Endodermal cell (in vitro differentiated cells): ENCODE measurements at regions not wholly inside any gene's neighbourhood (a gene's known extent, or its start where the extent isn't known, plus 50 kb on each side); places are given as distances from the start of the nearest gene placed in this dataset.

Experiments
- DNase-seq: peaks from one replicate; pipeline ENCODE4 v3.0.0-alpha.2; 2017
- H3K27ac ChIP-seq: 2 replicates; pipeline ENCODE4 v1.5.1; 2013; ENCODE audit warnings: mild to moderate bottlenecking, low read depth, low read length, moderate library complexity
- H3K27me3 ChIP-seq: 2 replicates; pipeline ENCODE4 v1.6.1; 2013; ENCODE audit warnings: mild to moderate bottlenecking, low read length, moderate library complexity; ENCODE audit not compliant: insufficient read depth, control insufficient read depth, poor library complexity, severe bottlenecking
- H3K36me3 ChIP-seq: 2 replicates; pipeline ENCODE4 v1.7.0; 2013; ENCODE audit warnings: mild to moderate bottlenecking, low read length, moderate library complexity; ENCODE audit not compliant: control insufficient read depth, insufficient read depth
- H3K4me1 ChIP-seq: one replicate; pipeline ENCODE4 v1.7.0; 2013; ENCODE audit warnings: low read length; ENCODE audit not compliant: control insufficient read depth, insufficient read depth
- H3K4me3 ChIP-seq: 2 replicates; pipeline ENCODE4 v1.5.1; 2013; ENCODE audit warnings: mild to moderate bottlenecking, low read length, moderate library complexity
- H3K9ac ChIP-seq: 2 replicates; pipeline ENCODE4 v1.6.1; 2013; ENCODE audit warnings: mild to moderate bottlenecking, low read length, moderate library complexity; ENCODE audit not compliant: poor library complexity, severe bottlenecking; ENCODE audit errors: extremely low read depth
- H3K9me3 ChIP-seq: 2 replicates; pipeline ENCODE4 v1.6.1; 2013; ENCODE audit warnings: mild to moderate bottlenecking, low read length, moderate library complexity; ENCODE audit not compliant: control insufficient read depth
- H3K27ac Mint-ChIP-seq: 2 replicates; pipeline ENCODE4 v1.8.0; 2020; ENCODE audit warnings: mixed read lengths
- H3K27me3 Mint-ChIP-seq: 2 replicates; pipeline ENCODE4 v1.8.0; 2021; ENCODE audit warnings: mild to moderate bottlenecking, mixed read lengths; ENCODE audit not compliant: insufficient read depth
- H3K36me3 Mint-ChIP-seq: 2 replicates; pipeline ENCODE4 v1.8.0; 2020; ENCODE audit warnings: low read depth, mixed read lengths
- H3K4me1 Mint-ChIP-seq: 2 replicates; pipeline ENCODE4 v1.8.0; 2020; ENCODE audit warnings: mixed read lengths
- H3K4me3 Mint-ChIP-seq: 2 replicates; pipeline ENCODE4 v1.8.0; 2020; ENCODE audit warnings: mild to moderate bottlenecking, moderate library complexity, mixed read lengths
- H3K9me3 Mint-ChIP-seq: 2 replicates; pipeline ENCODE4 v1.8.0; 2020; ENCODE audit warnings: mild to moderate bottlenecking, mixed read lengths
- WGBS, 2 experiments: methylation state at CpG; one replicate each; pipeline versions ENCODE4 v1.1.5 to v1.1.7; 2013; ENCODE audit warnings: missing lambda C conversion rate in 2 of 2, mixed read lengths in 1 of 2; ENCODE audit not compliant: insufficient coverage in 1 of 2, insufficient read length in 1 of 2; 5-methylcytosine and 5-hydroxymethylcytosine counted together
- TF ChIP-seq, protein P1 (sequence below): fragments of 200-600 bp; sonication (generic); conservative IDR thresholded peaks from 2 replicates; pipeline ENCODE4 v1.5.0; 2021; ENCODE audit warnings: antibody characterized with exemption, mild to moderate bottlenecking

DNA sequence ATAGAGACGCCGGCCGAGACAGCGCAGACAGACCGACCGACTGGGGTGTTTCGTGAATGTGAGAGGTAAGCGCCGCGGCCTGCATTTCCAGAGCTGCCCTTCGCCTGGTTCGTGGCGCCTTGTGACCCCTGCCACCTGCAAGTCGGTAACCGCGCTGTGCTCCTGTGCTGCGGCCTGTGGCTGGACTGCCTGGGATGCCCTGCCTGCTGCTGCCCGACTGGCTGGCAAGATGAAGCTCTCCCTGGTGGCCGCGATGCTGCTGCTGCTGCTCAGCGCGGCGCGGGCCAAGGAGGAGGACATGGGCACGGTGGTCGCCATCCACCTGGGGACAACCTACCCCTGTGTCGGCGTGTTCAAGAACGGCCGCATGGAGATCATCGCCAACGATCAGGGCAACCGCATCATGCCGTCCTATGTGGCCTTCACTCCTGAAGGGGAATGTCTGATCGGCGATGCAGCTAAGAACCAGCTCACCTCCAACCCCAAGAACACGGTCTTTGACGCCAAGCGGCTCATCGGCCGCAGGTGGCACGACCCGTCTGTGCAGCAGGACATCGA, 150.8 kb downstream of the RRAGC start:
- DNase-seq = peak; percentile 38
- Mint-ChIP-seq H3K27me3 (peaks cover 30% of the 10 kb centered on the region), H3K4me3 (no peak overlapping the region), H3K36me3 (peaks cover 2% of the 10 kb centered on the region), H3K9me3 (peaks cover 28% of the 10 kb centered on the region), H3K27ac (no peak overlapping the region), H3K4me1 (peaks cover 15% of the 10 kb centered on the region)
- Histone ChIP-seq H3K4me1 (peaks cover 5% of the 10 kb centered on the region), H3K4me3 (no peak overlapping the region), H3K27ac (no peak overlapping the region), H3K9ac (no peak overlapping the region), H3K36me3 (no peaks in the 10 kb centered on the region), H3K27me3 (peaks cover 7% of the 10 kb centered on the region), H3K9me3 (peaks cover 43% of the 10 kb centered on the region)
- WGBS, 2 experiments = 96 to 97% methylated on average over 31 to 44 of the region's 44 CpGs
- TF ChIP-seq, protein P1, sequence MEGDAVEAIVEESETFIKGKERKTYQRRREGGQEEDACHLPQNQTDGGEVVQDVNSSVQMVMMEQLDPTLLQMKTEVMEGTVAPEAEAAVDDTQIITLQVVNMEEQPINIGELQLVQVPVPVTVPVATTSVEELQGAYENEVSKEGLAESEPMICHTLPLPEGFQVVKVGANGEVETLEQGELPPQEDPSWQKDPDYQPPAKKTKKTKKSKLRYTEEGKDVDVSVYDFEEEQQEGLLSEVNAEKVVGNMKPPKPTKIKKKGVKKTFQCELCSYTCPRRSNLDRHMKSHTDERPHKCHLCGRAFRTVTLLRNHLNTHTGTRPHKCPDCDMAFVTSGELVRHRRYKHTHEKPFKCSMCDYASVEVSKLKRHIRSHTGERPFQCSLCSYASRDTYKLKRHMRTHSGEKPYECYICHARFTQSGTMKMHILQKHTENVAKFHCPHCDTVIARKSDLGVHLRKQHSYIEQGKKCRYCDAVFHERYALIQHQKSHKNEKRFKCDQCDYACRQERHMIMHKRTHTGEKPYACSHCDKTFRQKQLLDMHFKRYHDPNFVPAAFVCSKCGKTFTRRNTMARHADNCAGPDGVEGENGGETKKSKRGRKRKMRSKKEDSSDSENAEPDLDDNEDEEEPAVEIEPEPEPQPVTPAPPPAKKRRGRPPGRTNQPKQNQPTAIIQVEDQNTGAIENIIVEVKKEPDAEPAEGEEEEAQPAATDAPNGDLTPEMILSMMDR = no peak

DNA sequence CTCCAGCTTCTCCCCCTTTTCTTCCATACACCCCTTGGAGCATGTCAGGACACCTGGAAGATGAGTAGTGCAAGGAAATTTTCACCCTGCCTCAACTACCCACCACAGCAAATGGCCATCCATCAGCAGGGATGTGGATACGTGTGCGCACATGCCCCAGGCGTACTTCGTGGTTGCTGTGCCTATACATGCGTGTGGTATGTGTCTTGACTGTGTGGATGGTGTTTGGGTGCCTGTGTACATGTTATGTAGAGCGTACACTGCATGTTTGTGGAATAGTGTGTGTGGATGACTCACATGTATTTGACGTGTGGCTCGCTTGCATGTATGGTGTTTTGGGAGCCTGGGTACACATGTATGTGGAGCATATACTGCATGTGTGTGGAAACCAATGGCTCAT, 158.5 kb downstream of the RRAGC start:
- H3K27me3 Mint-ChIP-seq = peaks cover 47% of the 10 kb centered on the region

GRCh38 chr1:38700077-38700470, 159.5 kb downstream of the RRAGC start:
- peaks cover 4% of the 10 kb centered on the region for H3K27me3 ChIP-seq
- H3K27me3 Mint-ChIP-seq = peaks cover 52% of the 10 kb centered on the region
- no peaks in the 10 kb centered on the region for H3K4me1 ChIP-seq
- peaks cover 8% of the 10 kb centered on the region for H3K9me3 Mint-ChIP-seq
- H3K27ac Mint-ChIP-seq = no peak overlapping the region
- H3K36me3 Mint-ChIP-seq = no peaks in the 10 kb centered on the region
- TF ChIP-seq, protein P1 = no peak
- 84 to 88% methylated on average over 3 of the region's 3 CpGs for WGBS, 2 experiments
- H3K4me1 Mint-ChIP-seq = no peaks in the 10 kb centered on the region
- H3K4me3 ChIP-seq = no peak overlapping the region
- no peak overlapping the region for H3K4me3 Mint-ChIP-seq
- no peak overlapping the region for H3K27ac ChIP-seq
- no peak overlapping the region for H3K9ac ChIP-seq
- peak; percentile 24 for DNase-seq
- no peaks in the 10 kb centered on the region for H3K36me3 ChIP-seq
- peaks cover 6% of the 10 kb centered on the region for H3K9me3 ChIP-seq

More for the DNA sequence above, 158.5 kb downstream of the RRAGC start:
- H3K4me3 Mint-ChIP-seq = no peak overlapping the region
- Histone ChIP-seq H3K27me3 (peaks cover 4% of the 10 kb centered on the region), H3K4me3 (no peak overlapping the region), H3K36me3 (no peaks in the 10 kb centered on the region), H3K4me1 (no peaks in the 10 kb centered on the region), H3K9ac (no peak overlapping the region), H3K27ac (no peak overlapping the region), H3K9me3 (peaks cover 15% of the 10 kb centered on the region)
- DNase-seq = peak; percentile 20
- TF ChIP-seq, protein P1 = no peak
- no peak overlapping the region for H3K27ac Mint-ChIP-seq
- H3K9me3 Mint-ChIP-seq = peaks cover 18% of the 10 kb centered on the region
- H3K4me1 Mint-ChIP-seq = no peaks in the 10 kb centered on the region
- H3K36me3 Mint-ChIP-seq = no peaks in the 10 kb centered on the region
- 83 to 87% methylated on average over 4 to 8 of the region's 8 CpGs for WGBS, 2 experiments
